ENCODE measurements at regions not wholly inside any gene's neighbourhood (a gene's known extent, or its start where the extent isn't known, plus 50 kb on each side); places are given as distances from the start of the nearest gene placed in this dataset.
A peak's percentile ranks its signal among the peaks of the same experiment; 100 is the strongest.
"Not testable (repeated sequence)": the region's sequence is repeated elsewhere in the genome, so short reads cannot be mapped to it uniquely, and the experiment has no call there.

- DNase-seq, result peak; percentile 76
Observed at GRCh38 chr9:74379718-74380117, 117.4 kb upstream of the RORB start.

- DNase-seq, result no peak
Observed at GRCh38 chr9:74391816-74392215, 105.3 kb upstream of the RORB start.

DNA sequence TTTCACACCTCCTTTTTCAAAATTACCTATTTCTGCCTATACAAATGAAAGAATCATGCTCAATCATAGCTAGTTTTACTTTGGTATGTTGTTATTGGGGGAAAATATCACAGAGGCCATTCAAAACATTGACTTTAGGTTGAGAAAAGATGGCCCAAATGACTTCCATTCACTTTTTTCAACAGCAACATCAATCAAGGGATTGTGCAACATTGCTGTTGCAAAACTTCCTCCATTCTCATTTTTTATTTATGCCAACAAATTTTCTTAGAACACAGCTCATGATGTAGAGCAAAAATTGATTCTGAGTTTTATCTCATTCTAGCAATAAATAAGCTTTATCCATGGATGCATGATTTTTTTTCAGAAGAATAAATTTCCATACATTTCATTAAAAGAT lies 93.6 kb upstream of the RORB start:
- no peak for DNase-seq

- DNase-seq, result no peak
Observed at GRCh38 chr9:74404620-74405019, 92.5 kb upstream of the RORB start.

DNA sequence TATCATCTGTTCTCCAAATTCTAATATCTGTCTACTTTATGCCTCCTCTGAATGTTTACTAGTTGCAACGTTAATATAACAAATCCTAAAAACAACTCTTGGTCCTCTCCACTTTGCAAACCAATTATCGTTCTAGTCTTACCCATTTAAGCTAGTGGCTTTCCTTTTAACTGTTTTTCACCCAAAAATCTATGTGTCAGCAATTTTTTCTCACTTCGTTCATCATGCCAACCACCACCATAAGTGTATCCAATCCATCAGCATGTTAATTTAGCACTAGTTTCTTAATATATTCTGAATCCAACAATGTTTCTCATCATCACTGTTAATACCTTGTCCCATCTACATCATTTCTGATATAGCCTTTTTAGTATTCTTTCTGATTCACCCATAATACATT lies 90.0 kb upstream of the RORB start:
- no peak for DNase-seq

GRCh38 chr9:74412236-74412979 lies 84.7 kb upstream of the RORB start:
- DNase-seq, result no peak

- DNase-seq, result no peak
Observed at GRCh38 chr9:74413876-74414275, 83.3 kb upstream of the RORB start.

GRCh38 chr9:74414325-74414724 lies 82.8 kb upstream of the RORB start:
- no peak for DNase-seq

DNA sequence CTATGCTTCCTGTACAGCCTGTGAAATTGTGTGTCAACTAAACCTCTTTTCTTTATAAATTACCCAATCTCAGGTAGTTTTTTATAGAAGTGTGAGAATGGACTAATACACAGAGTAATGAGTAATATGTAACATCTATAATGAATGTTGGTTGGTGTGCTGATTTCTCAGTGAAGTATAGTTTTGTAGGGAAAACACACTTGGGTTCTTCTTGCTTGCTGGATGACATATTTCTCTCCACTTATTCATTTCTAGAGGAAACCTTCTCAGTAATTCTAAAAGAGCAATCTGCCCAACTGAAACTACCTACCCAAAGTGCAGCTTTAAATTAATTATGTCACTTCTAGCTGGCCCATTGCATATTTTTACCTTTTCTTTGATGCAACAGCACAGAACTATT lies 81.1 kb upstream of the RORB start:
- DNase-seq, result no peak

DNA sequence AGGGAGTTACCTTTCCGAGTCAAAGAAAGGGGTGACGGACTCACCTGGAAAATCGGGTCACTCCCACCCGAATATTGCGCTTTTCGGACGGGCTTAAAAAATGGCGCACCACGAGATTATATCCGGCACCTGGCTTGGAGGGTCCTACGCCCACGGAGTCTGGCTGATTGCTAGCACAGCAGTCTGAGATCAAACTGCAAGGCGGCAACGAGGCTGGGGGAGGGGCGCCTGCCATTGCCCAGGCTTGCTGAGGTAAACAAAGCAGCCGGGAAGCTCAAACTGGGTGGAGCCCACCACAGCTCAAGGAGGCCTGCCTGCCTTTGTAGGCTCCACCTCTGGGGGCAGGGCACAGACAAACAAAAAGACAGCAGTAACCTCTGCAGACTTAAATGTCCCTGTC lies 72.6 kb upstream of the RORB start:
- not testable (repeated sequence) for DNase-seq

GRCh38 chr9:74431467-74431866 lies 65.7 kb upstream of the RORB start:
- no peak for DNase-seq

DNA sequence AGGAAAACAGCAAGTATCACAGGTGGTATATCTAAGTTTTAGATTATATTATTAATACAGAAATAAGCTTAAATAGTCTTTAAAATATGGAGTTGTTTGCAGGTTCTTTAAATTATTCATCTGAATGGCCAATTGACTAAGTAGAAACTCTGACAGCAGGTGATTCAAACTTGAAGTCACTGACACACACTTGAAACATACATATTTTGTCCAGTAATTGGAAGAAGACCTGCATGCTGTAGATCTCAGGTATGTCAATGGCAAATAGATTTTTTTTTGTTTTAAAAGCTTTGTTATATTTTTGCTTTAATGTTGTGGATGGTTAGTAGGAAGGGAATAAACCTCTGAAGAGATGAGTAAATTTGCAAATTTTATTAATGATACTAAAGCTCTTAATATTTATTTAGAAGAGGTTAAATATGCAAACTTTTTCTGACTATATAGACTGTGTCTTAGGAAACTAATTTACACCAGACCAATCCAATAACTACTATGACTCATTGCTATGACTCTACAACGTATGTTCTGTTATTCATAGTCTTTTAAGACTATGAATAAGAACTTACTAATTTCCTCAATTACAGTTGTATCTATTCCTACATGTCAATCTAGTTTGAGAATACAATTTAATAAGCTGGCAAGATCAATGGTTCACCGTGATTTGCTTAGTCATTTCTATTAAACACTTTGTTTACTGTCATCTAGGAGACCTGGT lies 53.9 kb upstream of the RORB start:
- no peak for DNase-seq

- DNase-seq, result no peak
Observed at GRCh38 chr9:74444369-74444768, 52.8 kb upstream of the RORB start.
